ENCODE measurements at regions not wholly inside any gene's neighbourhood (a gene's known extent, or its start where the extent isn't known, plus 50 kb on each side); places are given as distances from the start of the nearest gene placed in this dataset.

- TF ChIP-seq CTCF (IDR thresholded peaks at IDR 0.05) (peak; percentile 55 to 66 (median 55)), POLR2A (IDR thresholded peaks at IDR 0.05) (no peak)
Measured at GRCh38 chr4:181528570-181529184, 714.5 kb upstream of the TENM3 start.
